T-helper 2 cell (primary cell): ENCODE measurements at regions not wholly inside any gene's neighbourhood (a gene's known extent, or its start where the extent isn't known, plus 50 kb on each side); places are given as distances from the start of the nearest gene placed in this dataset.

ENCODE experiments used
- DNase-seq, 5 experiments: peaks; one replicate each; pipeline versions ENCODE4 v3.0.0 to v3.0.0-alpha.2; 2012 to 2022

- DNase-seq: no peak
These were observed 174.8 kb downstream of the BUD13 start for GRCh38 chr11:116598036-116598435.

DNA sequence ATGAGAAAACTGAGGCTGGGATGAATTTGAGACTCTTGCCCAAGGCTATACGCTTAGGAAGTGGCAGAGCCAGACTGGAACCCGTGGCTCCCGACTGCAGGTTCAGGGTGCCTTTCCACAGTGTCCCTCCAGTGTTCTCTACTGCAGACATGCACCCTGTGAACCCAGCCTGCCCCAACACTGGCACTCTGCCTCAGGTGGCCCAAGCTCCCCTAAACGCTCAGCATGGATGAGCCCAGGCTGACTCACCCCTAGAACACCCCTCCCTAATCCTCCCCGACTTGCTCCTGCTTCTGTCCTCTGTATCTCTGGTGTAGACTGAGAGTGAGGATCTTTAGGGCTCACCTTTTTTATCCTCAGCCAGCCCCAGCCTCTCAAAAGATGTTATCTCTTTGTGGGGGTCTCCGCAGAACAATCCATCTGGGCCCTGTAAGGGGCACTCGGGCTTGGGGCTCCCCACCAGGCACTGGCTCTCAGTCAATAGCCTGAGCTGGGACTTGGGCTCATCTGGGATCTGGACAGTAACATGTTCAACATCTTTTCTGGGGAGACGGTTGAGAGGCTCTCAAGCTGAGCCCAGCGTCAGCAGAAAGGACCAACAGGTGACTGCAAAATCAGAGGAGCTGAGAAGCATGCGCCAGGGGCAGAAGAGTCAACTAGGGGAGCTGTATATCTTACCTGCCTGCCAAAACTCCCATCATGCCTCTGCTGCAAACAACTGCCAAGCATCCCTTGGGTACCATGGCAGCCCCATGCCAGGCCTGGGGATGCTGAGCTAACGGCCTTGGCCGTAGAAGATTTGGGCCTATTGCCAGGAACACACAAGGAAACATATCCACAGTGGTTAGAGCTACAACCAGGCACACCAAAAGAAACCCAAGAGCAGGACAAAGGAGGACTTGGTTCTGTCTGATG is 176.2 kb downstream of the BUD13 start:
- DNase-seq: no peak

DNA sequence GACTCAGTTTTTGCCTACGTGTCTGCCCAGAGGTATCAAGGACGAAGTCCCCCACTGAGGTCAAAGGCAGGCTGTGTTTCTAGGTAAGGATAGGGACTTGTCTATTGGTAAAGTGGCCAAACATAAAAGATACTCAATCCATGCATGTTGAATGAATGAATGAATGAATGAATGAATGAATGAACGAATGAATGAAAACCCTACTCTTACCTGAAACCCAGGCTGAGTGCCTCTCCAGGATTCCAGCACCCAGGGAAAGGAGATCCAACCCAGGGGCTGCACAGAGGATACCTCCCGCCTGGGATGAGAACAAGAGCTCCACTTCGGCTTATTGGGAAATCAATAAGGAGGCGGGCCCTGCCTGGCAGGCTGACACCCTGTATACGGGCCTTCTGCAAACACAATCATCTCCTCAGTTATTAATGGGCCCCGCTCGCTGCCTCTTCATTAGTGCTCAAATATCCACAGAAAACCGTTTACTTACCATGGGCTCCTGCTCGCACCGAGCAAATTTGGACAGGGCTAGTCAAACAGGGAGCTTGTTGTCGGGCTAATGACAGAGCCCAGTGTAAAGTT is 177.4 kb downstream of the BUD13 start:
- no peak for DNase-seq

- DNase-seq: no peak
These were observed 181.8 kb downstream of the BUD13 start for GRCh38 chr11:116590844-116591570.

DNA sequence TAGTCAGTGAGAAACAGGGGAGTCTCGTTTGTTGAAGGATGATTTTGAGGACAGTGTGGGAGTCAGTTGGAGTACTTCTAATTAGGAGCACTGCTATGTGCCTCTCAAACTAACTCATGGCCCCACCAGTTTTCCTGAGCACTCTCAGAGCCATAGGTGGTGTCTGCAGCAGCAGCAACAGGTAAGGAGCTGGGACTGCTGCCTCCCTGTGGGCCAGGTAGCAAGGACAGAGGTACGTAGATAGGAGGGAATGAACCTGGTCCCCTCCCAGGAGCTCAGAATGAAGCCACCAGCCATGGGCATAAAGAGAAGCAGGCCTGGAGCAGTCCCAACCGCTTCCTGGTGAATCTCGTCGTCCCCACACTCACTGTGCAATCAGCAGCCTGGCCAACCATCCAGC is 183.4 kb downstream of the BUD13 start:
- no peak for DNase-seq

- no peak for DNase-seq
These were observed 186.4 kb downstream of the BUD13 start for GRCh38 chr11:116586392-116586791.

DNA sequence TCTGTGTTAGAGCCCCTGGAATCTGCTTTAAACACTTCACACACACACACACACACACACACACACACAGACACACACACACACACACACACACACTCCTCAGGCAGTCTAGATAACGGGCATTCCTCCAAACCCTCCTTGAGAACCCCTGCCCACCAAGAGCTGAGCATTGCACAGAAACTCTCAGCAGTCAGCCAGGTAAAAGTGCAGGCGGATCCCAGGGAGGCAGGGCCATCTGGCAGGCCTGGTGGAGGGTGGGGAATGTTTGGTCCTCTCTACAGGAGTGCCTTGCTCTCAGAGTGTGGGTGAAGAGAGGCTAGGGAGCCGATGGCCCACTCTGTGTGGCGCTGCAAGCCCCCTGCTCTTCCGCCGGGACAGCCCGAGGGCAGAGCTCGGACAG is 190.2 kb downstream of the BUD13 start:
- no peak for DNase-seq

GRCh38 chr11:116581349-116581748 is 191.4 kb downstream of the BUD13 start:
- no peak for DNase-seq

GRCh38 chr11:116580799-116581198 is 192.0 kb downstream of the BUD13 start:
- no peak for DNase-seq

DNA sequence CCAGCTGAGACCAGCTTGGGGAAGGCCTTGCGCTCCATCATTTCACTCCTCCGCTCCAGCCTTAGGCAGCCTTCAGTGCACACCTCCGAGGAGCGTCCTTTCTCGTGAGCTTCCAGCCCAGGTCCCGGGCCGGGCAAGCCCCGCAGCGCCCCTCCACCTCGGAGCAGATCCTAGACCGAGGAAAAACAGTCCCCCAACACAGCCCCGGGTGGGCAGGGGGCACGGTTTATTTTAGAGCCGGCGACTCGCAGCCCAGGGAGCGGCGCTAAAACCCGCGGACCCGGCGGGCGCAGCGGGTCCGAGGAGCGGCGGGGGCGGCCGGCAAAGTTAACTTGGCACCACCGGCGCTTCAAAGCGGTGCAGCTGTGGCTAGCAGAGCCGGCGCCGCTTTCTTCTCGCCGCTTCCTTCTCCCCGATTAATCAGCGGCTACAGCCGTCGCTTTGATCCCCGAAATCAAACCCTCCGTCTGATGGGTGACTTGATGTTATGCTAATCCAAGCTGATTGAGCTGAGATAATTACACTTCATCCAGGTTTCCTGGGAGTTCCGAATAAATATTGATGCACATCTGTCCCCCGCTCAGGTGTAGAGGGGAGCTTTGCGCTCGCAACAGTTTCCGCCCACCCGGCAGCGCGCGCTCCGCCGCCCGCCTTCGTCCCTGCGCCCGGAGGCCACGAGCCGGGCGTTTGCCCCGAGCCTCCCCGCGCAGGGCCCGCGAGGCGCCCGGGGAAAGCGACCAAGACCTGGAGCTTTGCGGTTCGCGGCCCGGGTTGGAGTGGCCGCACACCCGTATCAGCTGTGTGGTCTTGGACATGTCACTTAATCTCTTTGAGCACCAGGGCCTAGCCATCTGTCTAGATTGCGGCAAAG is 192.7 kb downstream of the BUD13 start:
- DNase-seq: no peak

GRCh38 chr11:116579031-116579653 is 193.6 kb downstream of the BUD13 start:
- DNase-seq: no peak

DNA sequence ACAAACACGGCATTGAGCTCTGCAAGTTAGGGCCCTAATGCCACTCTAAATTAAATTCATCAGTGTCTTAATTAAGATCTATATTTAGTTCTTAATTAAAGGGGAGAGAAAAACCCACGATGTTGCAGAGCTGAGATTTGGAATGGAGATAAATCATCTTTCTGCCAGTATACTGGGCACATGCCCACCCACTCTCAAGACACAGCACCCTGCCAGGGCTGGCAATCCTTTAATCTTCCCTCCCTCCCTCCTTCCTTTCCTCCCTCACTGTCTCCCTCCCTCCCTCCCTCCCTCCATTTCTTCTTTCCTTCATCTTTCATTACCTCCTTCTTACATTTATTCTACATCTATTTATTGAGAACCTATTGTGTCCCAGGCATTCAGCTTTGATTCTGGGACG is 194.8 kb downstream of the BUD13 start:
- no peak for DNase-seq

GRCh38 chr11:116577273-116577672 is 195.5 kb downstream of the BUD13 start:
- DNase-seq: no peak

- no peak for DNase-seq
These were observed 196.3 kb downstream of the BUD13 start for GRCh38 chr11:116576526-116576925.

DNA sequence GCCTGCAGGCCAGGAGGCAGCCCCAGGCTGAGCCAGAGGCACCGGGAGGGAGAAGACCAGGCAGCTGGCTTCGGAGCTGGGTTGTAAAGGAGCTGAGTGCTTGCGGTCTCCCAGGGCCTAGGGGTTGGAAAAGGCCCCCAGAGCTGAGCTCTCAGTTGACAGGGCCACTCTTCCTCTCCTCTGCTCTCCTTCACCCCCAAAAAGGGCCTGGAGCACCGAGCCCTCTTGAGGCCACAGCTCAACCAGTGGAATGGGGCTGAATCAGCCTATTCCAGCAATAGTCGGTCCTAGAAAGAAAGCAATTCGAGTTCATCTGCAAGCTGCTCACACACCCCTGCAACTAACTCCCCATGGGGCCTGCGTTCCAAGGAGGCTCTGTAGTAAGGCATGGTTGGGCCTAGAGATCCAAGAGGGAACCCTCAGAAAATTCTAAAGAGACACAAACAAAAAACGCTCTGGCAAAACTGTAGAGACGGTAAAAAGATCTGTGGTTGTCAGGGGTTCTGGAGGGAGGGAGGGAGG is 205.0 kb downstream of the BUD13 start:
- DNase-seq: no peak

- DNase-seq: no peak
These were observed 209.1 kb downstream of the BUD13 start for GRCh38 chr11:116563712-116564047.

DNA sequence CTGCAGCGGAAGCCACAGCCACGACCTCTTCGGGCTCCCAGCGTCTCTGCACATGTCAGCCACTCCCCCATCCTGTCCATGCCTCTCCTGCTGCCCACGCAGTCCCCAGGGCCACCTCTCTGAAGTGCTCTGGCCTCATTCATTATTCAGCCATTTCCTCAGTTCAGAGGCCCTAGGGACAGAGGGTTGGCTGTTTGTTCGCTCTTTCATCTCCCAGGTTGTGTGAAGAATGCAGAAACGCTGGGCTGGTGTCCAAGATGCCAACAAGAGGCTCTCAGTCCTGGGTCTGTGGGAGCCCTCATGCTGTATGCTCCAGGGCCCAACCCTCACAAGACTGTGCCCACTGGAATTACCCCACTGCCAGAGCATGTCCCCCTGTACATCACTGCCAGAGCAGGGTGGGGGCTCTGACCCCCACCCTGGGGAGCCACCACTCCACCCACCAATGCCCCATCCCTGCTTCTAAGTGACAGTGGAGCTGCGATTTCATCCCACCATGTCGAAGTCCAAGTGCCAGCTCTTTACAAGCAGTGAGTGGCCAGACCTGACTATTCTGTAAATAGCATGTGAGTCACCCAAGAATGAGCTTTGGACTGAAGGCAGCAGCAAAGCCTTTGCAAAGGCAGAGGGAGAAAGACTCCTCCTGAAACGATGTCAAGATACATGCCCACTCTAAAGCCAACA is 209.6 kb downstream of the BUD13 start:
- no peak for DNase-seq

- DNase-seq: no peak
These were observed 212.2 kb downstream of the BUD13 start for GRCh38 chr11:116560589-116560988.

DNA sequence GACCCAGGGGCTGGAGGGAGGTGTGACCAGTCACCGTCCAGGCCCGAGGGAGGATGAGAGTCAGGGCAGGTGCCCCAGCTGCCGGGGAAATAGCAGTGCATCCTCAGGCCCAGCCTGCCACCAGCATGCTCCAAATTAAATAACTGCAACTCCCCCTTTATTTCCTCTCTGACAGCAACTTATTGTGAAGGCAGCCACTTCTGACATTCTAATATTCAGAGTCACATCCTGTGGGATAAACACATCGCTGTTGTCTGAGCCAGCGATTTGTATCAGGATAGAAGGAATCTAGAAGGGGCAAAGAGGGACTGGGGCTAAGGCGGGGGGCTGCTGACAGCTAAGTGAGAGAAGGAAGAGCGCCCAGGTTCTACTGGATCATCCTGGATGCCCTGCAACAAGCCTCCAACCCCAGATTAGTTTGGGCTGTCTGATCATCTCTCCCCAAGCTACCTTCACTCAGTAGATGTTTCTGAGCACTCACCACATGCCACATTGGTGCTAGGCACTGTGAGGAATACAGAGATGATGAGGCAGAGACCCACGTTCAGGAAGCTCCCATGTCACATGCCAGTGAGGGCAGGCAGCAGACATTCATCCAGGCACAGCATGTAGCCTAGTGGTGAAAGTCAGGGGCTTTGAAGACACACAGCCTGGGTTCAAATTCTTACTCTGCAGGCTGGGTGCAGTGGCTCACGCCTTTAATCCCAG is 214.1 kb downstream of the BUD13 start:
- no peak for DNase-seq

DNA sequence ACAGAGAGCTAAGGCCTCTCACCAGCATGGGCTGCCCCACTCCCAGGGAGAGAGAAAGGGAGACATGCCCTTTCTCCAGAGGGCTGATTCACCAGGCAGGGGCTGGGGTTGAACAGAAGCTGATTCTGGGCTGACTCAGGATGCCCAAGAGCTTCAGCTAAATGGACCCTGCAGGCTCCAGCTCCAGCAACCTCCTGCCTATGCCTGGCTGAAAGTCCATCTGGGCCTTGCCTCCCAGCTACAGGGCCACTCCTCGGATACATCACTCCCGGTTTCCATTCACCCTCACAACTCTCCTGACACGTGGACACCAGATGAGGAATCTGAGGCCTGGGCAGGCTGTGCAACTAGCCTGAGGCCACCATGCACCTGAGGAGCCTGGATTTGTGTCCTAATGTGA is 215.5 kb downstream of the BUD13 start:
- DNase-seq: no peak

GRCh38 chr11:116556483-116556882 is 216.3 kb downstream of the BUD13 start:
- no peak for DNase-seq
